ENCODE measurements at regions not wholly inside any gene's neighbourhood (a gene's known extent, or its start where the extent isn't known, plus 50 kb on each side); places are given as distances from the start of the nearest gene placed in this dataset.
"Not testable (repeated sequence)": the region's sequence is repeated elsewhere in the genome, so short reads cannot be mapped to it uniquely, and the experiment has no call there.

GRCh38 chr18:34511879-34512278 is 198.2 kb upstream of the DTNA start:
- Histone ChIP-seq H3K36me3 (ENCODE audit: control insufficient read depth, insufficient read depth, low read length) (no peaks in the 10 kb centered on the region), H3K4me3 (ENCODE audit: low read depth, low read length) (no peak overlapping the region), H3K4me1 (ENCODE audit: control insufficient read depth, insufficient read depth, low read length) (peaks cover 11% of the 10 kb centered on the region), H3K27me3 (ENCODE audit: control insufficient read depth, insufficient read depth, low read length) (no peaks in the 10 kb centered on the region), H3K9me3 (ENCODE audit: control insufficient read depth, insufficient read depth, low read length) (no peaks in the 10 kb centered on the region), H3K9ac (ENCODE audit: low read depth, low read length) (no peak overlapping the region)

GRCh38 chr18:34514238-34514637 is 195.9 kb upstream of the DTNA start:
- no peak overlapping the region for H3K4me3 ChIP-seq (ENCODE audit: low read depth, low read length)
- H3K27me3 ChIP-seq (ENCODE audit: control insufficient read depth, insufficient read depth, low read length), result no peaks in the 10 kb centered on the region
- H3K9ac ChIP-seq (ENCODE audit: low read depth, low read length), result no peak overlapping the region
- H3K4me1 ChIP-seq (ENCODE audit: control insufficient read depth, insufficient read depth, low read length), result peaks cover 11% of the 10 kb centered on the region
- no peaks in the 10 kb centered on the region for H3K9me3 ChIP-seq (ENCODE audit: control insufficient read depth, insufficient read depth, low read length)
- no peaks in the 10 kb centered on the region for H3K36me3 ChIP-seq (ENCODE audit: control insufficient read depth, insufficient read depth, low read length)

GRCh38 chr18:34514957-34515356 is 195.1 kb upstream of the DTNA start:
- no peaks in the 10 kb centered on the region for H3K27me3 ChIP-seq (ENCODE audit: control insufficient read depth, insufficient read depth, low read length)
- no peaks in the 10 kb centered on the region for H3K9me3 ChIP-seq (ENCODE audit: control insufficient read depth, insufficient read depth, low read length)
- H3K4me3 ChIP-seq (ENCODE audit: low read depth, low read length), result no peak overlapping the region
- peaks cover 11% of the 10 kb centered on the region for H3K4me1 ChIP-seq (ENCODE audit: control insufficient read depth, insufficient read depth, low read length)
- no peaks in the 10 kb centered on the region for H3K36me3 ChIP-seq (ENCODE audit: control insufficient read depth, insufficient read depth, low read length)
- no peak overlapping the region for H3K9ac ChIP-seq (ENCODE audit: low read depth, low read length)

- not testable (repeated sequence) for H3K36me3 ChIP-seq (ENCODE audit: control insufficient read depth, insufficient read depth, low read length); H3K9ac ChIP-seq (ENCODE audit: low read depth, low read length); H3K27me3 ChIP-seq (ENCODE audit: control insufficient read depth, insufficient read depth, low read length); H3K9me3 ChIP-seq (ENCODE audit: control insufficient read depth, insufficient read depth, low read length); H3K4me3 ChIP-seq (ENCODE audit: low read depth, low read length); H3K4me1 ChIP-seq (ENCODE audit: control insufficient read depth, insufficient read depth, low read length)
Measured at GRCh38 chr18:34516355-34516754, 193.7 kb upstream of the DTNA start.

- not testable (repeated sequence) for H3K36me3 ChIP-seq (ENCODE audit: control insufficient read depth, insufficient read depth, low read length); H3K9ac ChIP-seq (ENCODE audit: low read depth, low read length); H3K4me1 ChIP-seq (ENCODE audit: control insufficient read depth, insufficient read depth, low read length); H3K9me3 ChIP-seq (ENCODE audit: control insufficient read depth, insufficient read depth, low read length); H3K4me3 ChIP-seq (ENCODE audit: low read depth, low read length); H3K27me3 ChIP-seq (ENCODE audit: control insufficient read depth, insufficient read depth, low read length)
Measured at GRCh38 chr18:34516996-34517395, 193.1 kb upstream of the DTNA start.

GRCh38 chr18:34521040-34521439 is 189.1 kb upstream of the DTNA start:
- no peaks in the 10 kb centered on the region for H3K36me3 ChIP-seq (ENCODE audit: control insufficient read depth, insufficient read depth, low read length)
- H3K27me3 ChIP-seq (ENCODE audit: control insufficient read depth, insufficient read depth, low read length), result no peaks in the 10 kb centered on the region
- no peak overlapping the region for H3K4me3 ChIP-seq (ENCODE audit: low read depth, low read length)
- H3K9me3 ChIP-seq (ENCODE audit: control insufficient read depth, insufficient read depth, low read length), result no peaks in the 10 kb centered on the region
- H3K4me1 ChIP-seq (ENCODE audit: control insufficient read depth, insufficient read depth, low read length), result no peaks in the 10 kb centered on the region
- no peak overlapping the region for H3K9ac ChIP-seq (ENCODE audit: low read depth, low read length)

GRCh38 chr18:34522603-34523002 is 187.5 kb upstream of the DTNA start:
- Histone ChIP-seq H3K27me3 (ENCODE audit: control insufficient read depth, insufficient read depth, low read length) (no peaks in the 10 kb centered on the region), H3K9ac (ENCODE audit: low read depth, low read length) (no peak overlapping the region), H3K36me3 (ENCODE audit: control insufficient read depth, insufficient read depth, low read length) (no peaks in the 10 kb centered on the region), H3K9me3 (ENCODE audit: control insufficient read depth, insufficient read depth, low read length) (no peaks in the 10 kb centered on the region), H3K4me3 (ENCODE audit: low read depth, low read length) (no peak overlapping the region), H3K4me1 (ENCODE audit: control insufficient read depth, insufficient read depth, low read length) (no peaks in the 10 kb centered on the region)

GRCh38 chr18:34525244-34525643 is 184.9 kb upstream of the DTNA start:
- Histone ChIP-seq H3K9me3 (ENCODE audit: control insufficient read depth, insufficient read depth, low read length) (no peaks in the 10 kb centered on the region), H3K36me3 (ENCODE audit: control insufficient read depth, insufficient read depth, low read length) (no peaks in the 10 kb centered on the region), H3K27me3 (ENCODE audit: control insufficient read depth, insufficient read depth, low read length) (no peaks in the 10 kb centered on the region), H3K9ac (ENCODE audit: low read depth, low read length) (no peak overlapping the region), H3K4me1 (ENCODE audit: control insufficient read depth, insufficient read depth, low read length) (no peaks in the 10 kb centered on the region), H3K4me3 (ENCODE audit: low read depth, low read length) (no peak overlapping the region)

- Histone ChIP-seq H3K4me3 (ENCODE audit: low read depth, low read length) (no peak overlapping the region), H3K36me3 (ENCODE audit: control insufficient read depth, insufficient read depth, low read length) (no peaks in the 10 kb centered on the region), H3K27me3 (ENCODE audit: control insufficient read depth, insufficient read depth, low read length) (no peaks in the 10 kb centered on the region), H3K9me3 (ENCODE audit: control insufficient read depth, insufficient read depth, low read length) (no peaks in the 10 kb centered on the region), H3K4me1 (ENCODE audit: control insufficient read depth, insufficient read depth, low read length) (peaks cover 6% of the 10 kb centered on the region), H3K9ac (ENCODE audit: low read depth, low read length) (no peak overlapping the region)
Measured at GRCh38 chr18:34528177-34528576, 181.9 kb upstream of the DTNA start.

GRCh38 chr18:34529358-34530335 is 180.5 kb upstream of the DTNA start:
- Histone ChIP-seq H3K9ac (ENCODE audit: low read depth, low read length) (no peak overlapping the region), H3K9me3 (ENCODE audit: control insufficient read depth, insufficient read depth, low read length) (no peaks in the 10 kb centered on the region), H3K4me3 (ENCODE audit: low read depth, low read length) (no peak overlapping the region), H3K27me3 (ENCODE audit: control insufficient read depth, insufficient read depth, low read length) (no peaks in the 10 kb centered on the region), H3K4me1 (ENCODE audit: control insufficient read depth, insufficient read depth, low read length) (peaks cover 6% of the 10 kb centered on the region), H3K36me3 (ENCODE audit: control insufficient read depth, insufficient read depth, low read length) (no peaks in the 10 kb centered on the region)

- Histone ChIP-seq H3K4me1 (ENCODE audit: control insufficient read depth, insufficient read depth, low read length) (peaks cover 6% of the 10 kb centered on the region), H3K4me3 (ENCODE audit: low read depth, low read length) (no peak overlapping the region)
Measured at GRCh38 chr18:34531110-34531509, 179.0 kb upstream of the DTNA start.

GRCh38 chr18:34534642-34535041 is 175.5 kb upstream of the DTNA start:
- H3K27me3 ChIP-seq (ENCODE audit: control insufficient read depth, insufficient read depth, low read length); H3K36me3 ChIP-seq (ENCODE audit: control insufficient read depth, insufficient read depth, low read length); H3K4me3 ChIP-seq (ENCODE audit: low read depth, low read length); H3K9me3 ChIP-seq (ENCODE audit: control insufficient read depth, insufficient read depth, low read length); H3K9ac ChIP-seq (ENCODE audit: low read depth, low read length): not testable (repeated sequence)
- H3K4me1 ChIP-seq (ENCODE audit: control insufficient read depth, insufficient read depth, low read length), result peaks cover 10% of the 10 kb centered on the region

More at GRCh38 chr18:34531110-34531509, 179.0 kb upstream of the DTNA start:
- no peaks in the 10 kb centered on the region for H3K9me3 ChIP-seq (ENCODE audit: control insufficient read depth, insufficient read depth, low read length)
- H3K27me3 ChIP-seq (ENCODE audit: control insufficient read depth, insufficient read depth, low read length), result no peaks in the 10 kb centered on the region
- no peaks in the 10 kb centered on the region for H3K36me3 ChIP-seq (ENCODE audit: control insufficient read depth, insufficient read depth, low read length)
- H3K9ac ChIP-seq (ENCODE audit: low read depth, low read length), result no peak overlapping the region

Measured in iPS-15b (cell line).